GM19324 (cell line): ENCODE measurements at regions not wholly inside any gene's neighbourhood (a gene's known extent, or its start where the extent isn't known, plus 50 kb on each side); places are given as distances from the start of the nearest gene placed in this dataset.
"Not testable (repeated sequence)": the region's sequence is repeated elsewhere in the genome, so short reads cannot be mapped to it uniquely, and the experiment has no call there.

Experiments
- ATAC-seq: cut with Tn5 transposase; IDR thresholded peaks from one replicate; pipeline ENCODE4 v1.9.1; 2021; ENCODE audit warnings: mild to moderate bottlenecking, moderate library complexity; ENCODE audit not compliant: unreplicated experiment, low FRiP score

- no peak for ATAC-seq
Measured at GRCh38 chr1:96211202-96211601, 510.4 kb upstream of the PTBP2 start.

- no peak for ATAC-seq
Measured at GRCh38 chr1:96214982-96215381, 506.6 kb upstream of the PTBP2 start.

GRCh38 chr1:96220651-96221050, 500.9 kb upstream of the PTBP2 start:
- no peak for ATAC-seq

GRCh38 chr1:96222701-96223100, 498.9 kb upstream of the PTBP2 start:
- ATAC-seq, result no peak

- ATAC-seq, result not testable (repeated sequence)
Measured at GRCh38 chr1:96224229-96224628, 497.4 kb upstream of the PTBP2 start.

GRCh38 chr1:96233422-96233821, 488.2 kb upstream of the PTBP2 start:
- no peak for ATAC-seq

GRCh38 chr1:96234299-96234698, 487.3 kb upstream of the PTBP2 start:
- no peak for ATAC-seq

GRCh38 chr1:96236156-96236739, 485.3 kb upstream of the PTBP2 start:
- no peak for ATAC-seq

- no peak for ATAC-seq
Measured at GRCh38 chr1:96238426-96238825, 483.2 kb upstream of the PTBP2 start.

- ATAC-seq, result no peak
Measured at GRCh38 chr1:96240438-96240837, 481.1 kb upstream of the PTBP2 start.

GRCh38 chr1:96253246-96254035, 468.1 kb upstream of the PTBP2 start:
- ATAC-seq, result no peak

- no peak for ATAC-seq
Measured at GRCh38 chr1:96256130-96256790, 465.3 kb upstream of the PTBP2 start.

GRCh38 chr1:96259399-96259798, 462.2 kb upstream of the PTBP2 start:
- ATAC-seq, result no peak

- no peak for ATAC-seq
Measured at GRCh38 chr1:96281491-96281890, 440.1 kb upstream of the PTBP2 start.

- ATAC-seq, result no peak
Measured at GRCh38 chr1:96290033-96290432, 431.6 kb upstream of the PTBP2 start.

- no peak for ATAC-seq
Measured at GRCh38 chr1:96290801-96291200, 430.8 kb upstream of the PTBP2 start.

- ATAC-seq, result no peak
Measured at GRCh38 chr1:96291468-96291867, 430.1 kb upstream of the PTBP2 start.

GRCh38 chr1:96292141-96292540, 429.4 kb upstream of the PTBP2 start:
- no peak for ATAC-seq

GRCh38 chr1:96296991-96297390, 424.6 kb upstream of the PTBP2 start:
- ATAC-seq, result no peak

GRCh38 chr1:96306809-96307560, 414.6 kb upstream of the PTBP2 start:
- ATAC-seq, result no peak

- no peak for ATAC-seq
Measured at GRCh38 chr1:96308314-96308713, 413.3 kb upstream of the PTBP2 start.
